Keratinocyte (primary cell): ENCODE measurements at regions not wholly inside any gene's neighbourhood (a gene's known extent, or its start where the extent isn't known, plus 50 kb on each side); places are given as distances from the start of the nearest gene placed in this dataset.

ENCODE experiments used
- EZH2 ChIP-seq: IDR thresholded peaks from one replicate; pipeline ENCODE4 v1.6.1; 2012; ENCODE audit warnings: inconsistent platforms, mild to moderate bottlenecking, low read length, moderate library complexity
- TF ChIP-seq, protein P1 (sequence below), 3 experiments: IDR thresholded peaks in 1 of 3; conservative IDR thresholded peaks in 1 of 3; optimal IDR thresholded peaks in 1 of 3; 2 replicates in 2 of 3; 3 replicates in 1 of 3; pipeline versions ENCODE3 to v1.5.1; 2011; ENCODE audit warnings: low read length in 3 of 3, mild to moderate bottlenecking in 3 of 3, moderate library complexity in 2 of 3, control low read depth in 1 of 3, inconsistent platforms in 1 of 3; ENCODE audit not compliant: insufficient read depth in 2 of 3; ENCODE audit errors: extremely low read depth in 1 of 3

DNA sequence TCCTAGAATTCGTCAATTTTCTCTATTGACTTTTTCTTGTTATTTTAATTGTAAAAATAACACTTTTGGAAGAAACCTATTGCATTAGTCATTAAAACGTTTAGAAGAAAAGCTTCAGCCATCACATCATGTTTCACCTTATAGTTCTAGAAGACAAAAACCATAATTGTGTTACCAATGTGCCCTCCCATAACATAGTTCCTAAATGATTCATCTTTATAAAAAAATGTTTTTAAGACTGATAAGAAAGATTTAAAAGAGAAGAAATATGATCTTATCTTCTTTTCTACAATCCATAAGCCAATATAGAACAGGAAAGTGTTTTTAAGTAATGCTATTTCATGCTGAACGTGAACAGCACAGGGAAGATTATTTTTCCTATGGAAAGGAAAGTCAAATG, 316.6 kb upstream of the NDST4 start:
- TF ChIP-seq, protein P1, sequence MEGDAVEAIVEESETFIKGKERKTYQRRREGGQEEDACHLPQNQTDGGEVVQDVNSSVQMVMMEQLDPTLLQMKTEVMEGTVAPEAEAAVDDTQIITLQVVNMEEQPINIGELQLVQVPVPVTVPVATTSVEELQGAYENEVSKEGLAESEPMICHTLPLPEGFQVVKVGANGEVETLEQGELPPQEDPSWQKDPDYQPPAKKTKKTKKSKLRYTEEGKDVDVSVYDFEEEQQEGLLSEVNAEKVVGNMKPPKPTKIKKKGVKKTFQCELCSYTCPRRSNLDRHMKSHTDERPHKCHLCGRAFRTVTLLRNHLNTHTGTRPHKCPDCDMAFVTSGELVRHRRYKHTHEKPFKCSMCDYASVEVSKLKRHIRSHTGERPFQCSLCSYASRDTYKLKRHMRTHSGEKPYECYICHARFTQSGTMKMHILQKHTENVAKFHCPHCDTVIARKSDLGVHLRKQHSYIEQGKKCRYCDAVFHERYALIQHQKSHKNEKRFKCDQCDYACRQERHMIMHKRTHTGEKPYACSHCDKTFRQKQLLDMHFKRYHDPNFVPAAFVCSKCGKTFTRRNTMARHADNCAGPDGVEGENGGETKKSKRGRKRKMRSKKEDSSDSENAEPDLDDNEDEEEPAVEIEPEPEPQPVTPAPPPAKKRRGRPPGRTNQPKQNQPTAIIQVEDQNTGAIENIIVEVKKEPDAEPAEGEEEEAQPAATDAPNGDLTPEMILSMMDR (optimal IDR thresholded peaks at IDR 0.05 in 1 of 3, IDR thresholded peaks at IDR 0.05 in 1 of 3, conservative IDR thresholded peaks at IDR 0.05 in 1 of 3; ENCODE audit: extremely low read depth in 1 of 3, insufficient read depth in 2 of 3, low read length in 3 of 3): no peak
- no peak for TF ChIP-seq EZH2
